GM12878 (cell line): ENCODE measurements at regions not wholly inside any gene's neighbourhood (a gene's known extent, or its start where the extent isn't known, plus 50 kb on each side); places are given as distances from the start of the nearest gene placed in this dataset.

Source experiments
- ATAC-seq: fragments of 200-7000 bp; cut with Tn5 transposase; 3 replicates; pipeline ENCODE4 v1.9.1; 2020; ENCODE audit warnings: mild to moderate bottlenecking, moderate library complexity
- BruUV-seq: library from RNA; stranded (reverse); fragments of 400-500 nt; replicated peaks from 2 replicates; lab custom pipeline; 2021; lab: Mats Ljungman, UMichigan
- CTCF ChIA-PET: fragments of 300-600 bp; sonication (Branson Sonifier 250); formaldehyde crosslinking; extraction: SDS; loops from one replicate; lab custom pipeline; 2021; ENCODE audit warnings: inconsistent platforms; lab: Yijun Ruan, JAX
- POLR2A ChIA-PET: fragments of 350-600 bp; formaldehyde crosslinking; extraction: SDS; loops from one replicate; lab custom pipeline; 2021; ENCODE audit warnings: inconsistent platforms; lab: Charles Lee
- RAD21 ChIA-PET: fragments of 300-600 bp; sonication (Branson Sonifier 250); formaldehyde crosslinking; loops from one replicate; lab custom pipeline; 2023; ENCODE audit warnings: antibody characterized with exemption; ENCODE audit not compliant: unreplicated experiment; lab: Charles Lee
- SMC1A ChIA-PET: fragments of 300-600 bp; sonication (Branson Sonifier 250); formaldehyde crosslinking; loops from one replicate; lab custom pipeline; 2023; ENCODE audit not compliant: unreplicated experiment, uncharacterized antibody; lab: Charles Lee
- DNase-seq: peaks from one replicate; pipeline ENCODE4 v3.0.0-alpha.2; 2011; ENCODE audit warnings: low read depth, low spot score
- FAIRE-seq: peaks from 3 replicates; lab custom pipeline; 2011; peaks lifted over from hg19 to GRCh38; lab: Jason Lieb, UNC
- H2AFZ ChIP-seq: 2 replicates; pipeline ENCODE4 v1.6.0; 2011; ENCODE audit warnings: low read depth, low read length, control low read depth; ENCODE audit not compliant: control insufficient read depth
- H3K27ac ChIP-seq: 2 replicates; pipeline ENCODE4 v1.5.1; 2011; ENCODE audit warnings: control low read depth; ENCODE audit not compliant: control insufficient read depth, insufficient read depth
- H3K27me3 ChIP-seq, 2 experiments: replicated peaks in 1 of 2; 2 replicates each; pipeline versions ENCODE4 v1.6.0 to v1.6.1; 2011; ENCODE audit warnings: low read length in 1 of 2; ENCODE audit not compliant: control insufficient read depth in 2 of 2, insufficient read depth in 2 of 2
- H3K36me3 ChIP-seq, 2 experiments: 2 replicates each; pipeline ENCODE4 v1.5.1; 2011; ENCODE audit warnings: low read length in 1 of 2; ENCODE audit not compliant: control insufficient read depth in 2 of 2, insufficient read depth in 2 of 2
- H3K4me1 ChIP-seq: 2 replicates; pipeline ENCODE4 v1.6.1; 2011; ENCODE audit warnings: mild to moderate bottlenecking, low read length, moderate library complexity, mixed read lengths; ENCODE audit not compliant: control insufficient read depth, insufficient read depth
- H3K4me2 ChIP-seq: 2 replicates; pipeline ENCODE4 v1.6.0; 2011; ENCODE audit warnings: control low read depth; ENCODE audit not compliant: control insufficient read depth, insufficient read depth
- H3K4me3 ChIP-seq: fragments of 200-600 bp; sonication (generic); 2 replicates; pipeline ENCODE4 v1.5.1; 2016
- H3K79me2 ChIP-seq: 2 replicates; pipeline ENCODE4 v1.6.0; 2011; ENCODE audit warnings: low read length; ENCODE audit not compliant: control insufficient read depth, insufficient read depth
- H3K9ac ChIP-seq: 2 replicates; pipeline ENCODE4 v1.8.0; 2011; ENCODE audit warnings: low read length, control low read depth, mixed read lengths; ENCODE audit not compliant: control insufficient read depth, insufficient read depth
- H3K9me3 ChIP-seq: replicated peaks from 3 replicates; pipeline ENCODE4 v1.5.1; 2011; ENCODE audit warnings: mild to moderate bottlenecking, low read length; ENCODE audit not compliant: control insufficient read depth, insufficient read depth
- H4K20me1 ChIP-seq: 2 replicates; pipeline ENCODE4 v1.6.0; 2011; ENCODE audit not compliant: control insufficient read depth, insufficient read depth
- ASH2L ChIP-seq: fragments of 300-600, 200-600 bp; sonication (generic); IDR thresholded peaks from 2 replicates; pipeline ENCODE4 v1.6.1; 2017; ENCODE audit warnings: low read depth, mild to moderate bottlenecking, borderline replicate concordance
- TARDBP ChIP-seq: IDR thresholded peaks from 2 replicates; pipeline ENCODE4 v1.6.1; 2016; ENCODE audit warnings: borderline replicate concordance
- TCF3 ChIP-seq: IDR thresholded peaks from 2 replicates; pipeline ENCODE4 v1.6.1; 2012; ENCODE audit warnings: low read depth, mild to moderate bottlenecking, low read length, borderline replicate concordance; ENCODE audit not compliant: insufficient read depth
- WGBS: methylation state at CpG from one replicate; pipeline ENCODE4 v1.1.6; 2016; ENCODE audit warnings: low lambda C conversion rate; ENCODE audit not compliant: insufficient replicate concordance, insufficient coverage; ENCODE audit errors: missing lambda C conversion rate; 5-methylcytosine and 5-hydroxymethylcytosine counted together
- in situ Hi-C: fragments of 300-500 bp; cut with MboI; formaldehyde crosslinking; loops from 9 replicates; pipeline ENCODE4 v1.14.3; 2018; ENCODE audit warnings: mixed read lengths
- intact Hi-C: fragments of 100-400 bp; cut with micrococcal nuclease; formaldehyde crosslinking; loops from one replicate; pipeline ENCODE4 v1.14.2; 2022; ENCODE audit not compliant: unreplicated experiment
- TF ChIP-seq, protein P1 (sequence below): IDR thresholded peaks from 2 replicates; pipeline ENCODE4 v1.6.1; 2011; ENCODE audit warnings: low read depth, mild to moderate bottlenecking, low read length, moderate library complexity, borderline replicate concordance; ENCODE audit errors: extremely low read depth
- TF ChIP-seq, protein P2 (sequence below): IDR thresholded peaks from 2 replicates; pipeline ENCODE4 v1.6.1; 2011; ENCODE audit warnings: mild to moderate bottlenecking, low read depth, low read length, moderate library complexity; ENCODE audit not compliant: insufficient replicate concordance

DNA sequence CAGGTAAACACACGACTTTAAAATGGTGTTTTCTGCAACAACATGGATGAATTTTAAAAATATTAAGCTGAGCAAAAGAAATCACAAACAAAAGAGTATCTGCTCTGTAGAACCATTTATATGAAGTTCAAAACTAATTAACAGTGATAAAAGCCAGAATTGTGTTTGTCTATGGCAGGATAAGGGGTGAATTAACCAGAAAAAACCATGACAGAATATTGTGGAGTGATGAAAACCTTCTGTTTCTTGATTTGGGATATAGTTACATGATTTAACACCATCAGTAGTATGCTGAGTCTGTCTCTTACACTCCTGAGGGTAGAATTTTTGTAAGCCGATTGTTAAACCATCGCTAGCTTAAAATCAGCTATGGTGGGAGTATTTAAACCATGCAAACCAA lies 101.7 kb upstream of the ZNF366 start:
- ChIA-PET RAD21 (interaction anchor here (5.1 kb wide), 1 partner anchor 209 kb away, joined by 98 read pairs; the partner anchor contains the start of gene TNPO1), SMC1A (interaction anchor here (0.9 to 3.9 kb wide), 4 partner anchors 85 to 284 kb away, joined by 3 to 78 read pairs (median 4); no protein-coding TSS in a partner anchor), POLR2A (interaction anchor here (1.1 kb wide), 1 partner anchor 16 kb away, joined by 3 read pairs; no protein-coding TSS in a partner anchor), CTCF (interaction anchor here (0.8 to 5.6 kb wide), 7 partner anchors 7 to 210 kb away, joined by 3 to 194 read pairs (median 14); partner anchors contain the start of gene TNPO1)
- TF ChIP-seq ASH2L (no peak), TCF3 (no peak), TARDBP (no peak)
- TF ChIP-seq, protein P1, sequence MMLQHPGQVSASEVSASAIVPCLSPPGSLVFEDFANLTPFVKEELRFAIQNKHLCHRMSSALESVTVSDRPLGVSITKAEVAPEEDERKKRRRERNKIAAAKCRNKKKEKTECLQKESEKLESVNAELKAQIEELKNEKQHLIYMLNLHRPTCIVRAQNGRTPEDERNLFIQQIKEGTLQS = no peak
- TF ChIP-seq, protein P2, sequence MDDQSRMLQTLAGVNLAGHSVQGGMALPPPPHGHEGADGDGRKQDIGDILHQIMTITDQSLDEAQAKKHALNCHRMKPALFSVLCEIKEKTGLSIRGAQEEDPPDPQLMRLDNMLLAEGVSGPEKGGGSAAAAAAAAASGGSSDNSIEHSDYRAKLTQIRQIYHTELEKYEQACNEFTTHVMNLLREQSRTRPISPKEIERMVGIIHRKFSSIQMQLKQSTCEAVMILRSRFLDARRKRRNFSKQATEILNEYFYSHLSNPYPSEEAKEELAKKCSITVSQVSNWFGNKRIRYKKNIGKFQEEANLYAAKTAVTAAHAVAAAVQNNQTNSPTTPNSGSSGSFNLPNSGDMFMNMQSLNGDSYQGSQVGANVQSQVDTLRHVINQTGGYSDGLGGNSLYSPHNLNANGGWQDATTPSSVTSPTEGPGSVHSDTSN = no peak
- intact Hi-C loops = no loop called here
- Histone ChIP-seq H3K4me3 (no peak overlapping the region), H4K20me1 (no peaks in the 10 kb centered on the region), H3K36me3 (no peaks in the 10 kb centered on the region), H3K9me3 (no peaks in the 10 kb centered on the region), H3K9ac (no peak overlapping the region), H3K79me2 (no peaks in the 10 kb centered on the region), H3K27ac (no peak overlapping the region), H2AFZ (no peak overlapping the region), H3K27me3 (no peaks in the 10 kb centered on the region), H3K4me1 (no peaks in the 10 kb centered on the region), H3K4me2 (no peak overlapping the region)
- BruUV-seq = no TSS peak
- in situ Hi-C loops = no loop called here
- 67% methylated on average over 3 of the region's 3 CpGs for WGBS
- no peak for DNase-seq
- ATAC-seq = no peak
- FAIRE-seq = no peak
